ENCODE measurements at regions not wholly inside any gene's neighbourhood (a gene's known extent, or its start where the extent isn't known, plus 50 kb on each side); places are given as distances from the start of the nearest gene placed in this dataset.

GRCh38 chr2:175840256-175840655 lies 161.8 kb downstream of the LNPK start:
- intact Hi-C loops (cut with DNase I, micrococcal nuclease), result no loop called here
- no peak for ATAC-seq
- DNase-seq, result no peak
- no peaks in the 10 kb centered on the region for H3K4me1 ChIP-seq (ENCODE audit: low read depth)
- H3K9me3 ChIP-seq, result no peaks in the 10 kb centered on the region
- no peak overlapping the region for H3K4me3 ChIP-seq
- H3K36me3 ChIP-seq (ENCODE audit: low read depth), result no peaks in the 10 kb centered on the region
- TF ChIP-seq CTCF (IDR thresholded peaks at IDR 0.05), result no peak

GRCh38 chr2:175838979-175839378 lies 163.1 kb downstream of the LNPK start:
- ATAC-seq (no peak), DNase-seq (no peak)
- Histone ChIP-seq H3K9me3 (no peaks in the 10 kb centered on the region), H3K4me1 (ENCODE audit: low read depth) (no peaks in the 10 kb centered on the region), H3K36me3 (ENCODE audit: low read depth) (no peaks in the 10 kb centered on the region), H3K4me3 (no peak overlapping the region)
- intact Hi-C loops (cut with DNase I, micrococcal nuclease), result no loop called here
- no peak for TF ChIP-seq CTCF (IDR thresholded peaks at IDR 0.05)

- no peaks in the 10 kb centered on the region for H3K4me1 ChIP-seq (ENCODE audit: low read depth)
- peak; percentile 31 for ATAC-seq
- intact Hi-C loops (cut with DNase I, micrococcal nuclease), result no loop called here
- no peak overlapping the region for H3K4me3 ChIP-seq
- no peaks in the 10 kb centered on the region for H3K9me3 ChIP-seq
- H3K36me3 ChIP-seq (ENCODE audit: low read depth), result no peaks in the 10 kb centered on the region
- TF ChIP-seq CTCF (IDR thresholded peaks at IDR 0.05), result no peak
- DNase-seq, result no peak
Measured at GRCh38 chr2:175837046-175837445, 165.0 kb downstream of the LNPK start.

- no peak for DNase-seq
- H3K36me3 ChIP-seq (ENCODE audit: low read depth), result no peaks in the 10 kb centered on the region
- intact Hi-C loops (cut with DNase I, micrococcal nuclease), result no loop called here
- H3K4me1 ChIP-seq (ENCODE audit: low read depth), result no peaks in the 10 kb centered on the region
- no peak for TF ChIP-seq CTCF (IDR thresholded peaks at IDR 0.05)
- ATAC-seq, result no peak
- no peak overlapping the region for H3K4me3 ChIP-seq
- H3K9me3 ChIP-seq, result no peaks in the 10 kb centered on the region
Measured at GRCh38 chr2:175836361-175836760, 165.7 kb downstream of the LNPK start.

- DNase-seq (no peak), ATAC-seq (no peak)
- TF ChIP-seq CTCF (IDR thresholded peaks at IDR 0.05), result no peak
- H3K9me3 ChIP-seq, result no peaks in the 10 kb centered on the region
- H3K4me3 ChIP-seq, result no peak overlapping the region
- intact Hi-C loops (cut with DNase I, micrococcal nuclease), result no loop called here
- H3K4me1 ChIP-seq (ENCODE audit: low read depth), result no peaks in the 10 kb centered on the region
- H3K36me3 ChIP-seq (ENCODE audit: low read depth), result no peaks in the 10 kb centered on the region
Measured at GRCh38 chr2:175834477-175834876, 167.6 kb downstream of the LNPK start.

GRCh38 chr2:175832866-175833265 lies 169.2 kb downstream of the LNPK start:
- no peaks in the 10 kb centered on the region for H3K9me3 ChIP-seq
- TF ChIP-seq CTCF (IDR thresholded peaks at IDR 0.05), result no peak
- DNase-seq, result no peak
- H3K36me3 ChIP-seq (ENCODE audit: low read depth), result no peaks in the 10 kb centered on the region
- no peak for ATAC-seq
- no peaks in the 10 kb centered on the region for H3K4me1 ChIP-seq (ENCODE audit: low read depth)
- intact Hi-C loops (cut with DNase I, micrococcal nuclease), result no loop called here
- H3K4me3 ChIP-seq, result no peak overlapping the region

All from mucosa of descending colon (tissue), 3 donors.